K562 (cell line): ENCODE measurements at regions not wholly inside any gene's neighbourhood (a gene's known extent, or its start where the extent isn't known, plus 50 kb on each side); places are given as distances from the start of the nearest gene placed in this dataset.

ENCODE experiments used
- HMG20B ChIP-seq: fragments of 250-450 bp; sonication (Bioruptor Pico); IDR thresholded peaks from 2 replicates; pipeline ENCODE4 v1.5.0; 2021; ENCODE audit warnings: mild to moderate bottlenecking
- POLR2AphosphoS5 ChIP-seq: IDR thresholded peaks from 2 replicates; pipeline ENCODE4 v1.6.1; 2011; ENCODE audit warnings: mild to moderate bottlenecking, low read depth, low read length, moderate library complexity; ENCODE audit not compliant: control insufficient read depth, insufficient read depth
- ZNF311 ChIP-seq: fragments of 250-450 bp; sonication (Bioruptor Pico); IDR thresholded peaks from 2 replicates; pipeline ENCODE4 v1.4.0; 2020; ENCODE audit warnings: mild to moderate bottlenecking, moderate library complexity

DNA sequence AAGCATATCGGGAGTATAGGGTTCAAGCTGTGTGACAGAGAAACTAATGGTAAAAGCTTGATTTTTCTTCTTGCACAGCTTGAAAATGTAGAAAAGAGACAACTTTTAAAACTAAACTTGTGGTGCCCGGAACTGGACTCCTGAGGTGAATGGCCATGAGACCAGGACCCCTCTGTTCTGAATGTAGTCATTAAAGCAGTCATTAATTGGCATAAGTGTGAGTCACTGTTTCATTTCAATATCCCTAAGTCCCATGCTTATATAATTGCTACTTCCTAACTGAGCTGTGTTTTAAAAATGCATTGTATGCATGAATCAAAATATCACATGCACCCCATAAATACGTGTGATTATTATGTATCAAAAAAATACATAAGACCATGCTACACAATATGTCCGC lies 463.1 kb upstream of the DYNLRB2 start:
- no peak for TF ChIP-seq HMG20B (CRISPR knock-in tag)
- TF ChIP-seq POLR2AphosphoS5: no peak
- TF ChIP-seq ZNF311 (CRISPR knock-in tag): no peak
